Calu3 (cell line): ENCODE measurements at regions not wholly inside any gene's neighbourhood (a gene's known extent, or its start where the extent isn't known, plus 50 kb on each side); places are given as distances from the start of the nearest gene placed in this dataset.

Source experiments
- BruUV-seq: library from RNA; stranded (reverse); fragments of 400-500 nt; replicated peaks from 2 replicates; lab custom pipeline; 2021; lab: Mats Ljungman, UMichigan
- CTCF ChIA-PET: fragments of 300-600 bp; sonication (Branson Sonifier 250); formaldehyde crosslinking; loops from one replicate; lab custom pipeline; 2022; ENCODE audit warnings: antibody characterized with exemption; lab: Charles Lee
- DNase-seq: peaks from one replicate; pipeline ENCODE4 v3.0.0; 2022
- H3K27ac Mint-ChIP-seq: one replicate; pipeline ENCODE4 v1.8.0; 2022; ENCODE audit warnings: mixed read lengths; ENCODE audit not compliant: unreplicated experiment
- H3K27me3 Mint-ChIP-seq: one replicate; pipeline ENCODE4 v1.8.0; 2022; ENCODE audit warnings: mixed read lengths; ENCODE audit not compliant: unreplicated experiment
- H3K36me3 Mint-ChIP-seq: one replicate; pipeline ENCODE4 v1.8.0; 2022; ENCODE audit warnings: mild to moderate bottlenecking, moderate library complexity, mixed read lengths; ENCODE audit not compliant: insufficient read depth, unreplicated experiment
- H3K4me1 Mint-ChIP-seq: one replicate; pipeline ENCODE4 v1.8.0; 2022; ENCODE audit warnings: mild to moderate bottlenecking, low read depth, mixed read lengths; ENCODE audit not compliant: unreplicated experiment
- H3K4me3 Mint-ChIP-seq: one replicate; pipeline ENCODE4 v1.8.0; 2022; ENCODE audit warnings: mild to moderate bottlenecking, low read depth, moderate library complexity, mixed read lengths; ENCODE audit not compliant: unreplicated experiment
- H3K9me3 Mint-ChIP-seq: one replicate; pipeline ENCODE4 v1.8.0; 2022; ENCODE audit warnings: low read depth, mixed read lengths; ENCODE audit not compliant: unreplicated experiment
- CTCF ChIP-seq: fragments of 200-600 bp; IDR thresholded peaks from one replicate; pipeline ENCODE4 v1.8.0; 2022; ENCODE audit warnings: antibody characterized with exemption; ENCODE audit not compliant: unreplicated experiment
- intact Hi-C: fragments of 100-400 bp; cut with micrococcal nuclease; formaldehyde crosslinking; loops from one replicate; pipeline ENCODE4 v1.10.0; 2022; ENCODE audit not compliant: unreplicated experiment

DNA sequence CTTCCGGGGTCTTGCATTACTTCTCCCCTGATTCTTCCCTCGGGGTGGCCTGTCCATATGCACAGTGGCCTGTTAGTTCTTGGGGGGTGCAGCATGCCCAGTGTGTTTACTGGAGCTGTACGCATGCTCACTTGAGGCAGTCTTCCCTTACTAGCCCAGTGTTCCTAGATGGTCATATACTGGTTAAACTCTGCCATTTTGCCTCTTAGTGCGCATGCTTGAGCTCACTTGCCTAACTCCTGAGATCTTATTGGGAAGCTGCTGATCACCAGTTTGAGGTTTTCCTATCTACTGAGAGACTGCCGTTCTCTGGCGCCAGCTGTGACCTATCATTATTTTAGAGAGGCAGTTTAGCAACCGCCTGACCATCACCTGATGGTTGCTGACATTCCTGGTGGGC is 571.2 kb downstream of the ADCYAP1 start:
- H3K4me1 Mint-ChIP-seq, result no peaks in the 10 kb centered on the region
- H3K9me3 Mint-ChIP-seq, result peaks cover 2% of the 10 kb centered on the region
- no peak for TF ChIP-seq CTCF
- no peaks in the 10 kb centered on the region for H3K36me3 Mint-ChIP-seq
- no peak overlapping the region for H3K27ac Mint-ChIP-seq
- no peak for DNase-seq
- H3K27me3 Mint-ChIP-seq, result no peaks in the 10 kb centered on the region
- intact Hi-C loops, result no loop called here
- H3K4me3 Mint-ChIP-seq, result no peak overlapping the region
- CTCF ChIA-PET, result no interaction called here
- BruUV-seq, result no TSS peak

DNA sequence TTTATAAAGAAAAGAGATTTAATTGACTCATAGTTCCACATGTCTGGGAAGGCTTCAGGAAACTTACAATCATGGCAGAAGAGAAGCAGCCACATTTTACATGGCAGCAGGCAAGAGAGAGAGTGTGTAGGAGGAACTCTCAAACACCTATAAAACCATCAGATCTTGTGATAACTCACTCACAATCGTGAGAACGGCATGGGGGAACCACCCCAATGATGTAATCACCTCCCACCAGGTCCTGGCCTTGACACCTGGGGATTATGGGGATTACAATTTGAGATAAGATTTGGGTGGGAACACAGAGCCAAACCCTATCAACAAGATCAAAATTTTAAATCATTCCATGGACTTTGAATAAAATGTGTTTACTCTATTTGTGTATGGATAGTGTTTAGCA is 575.6 kb downstream of the ADCYAP1 start:
- intact Hi-C loops, result no loop called here
- CTCF ChIA-PET, result no interaction called here
- no peak overlapping the region for H3K4me3 Mint-ChIP-seq
- H3K9me3 Mint-ChIP-seq, result peaks cover 2% of the 10 kb centered on the region
- H3K27me3 Mint-ChIP-seq, result no peaks in the 10 kb centered on the region
- TF ChIP-seq CTCF, result no peak
- no peaks in the 10 kb centered on the region for H3K36me3 Mint-ChIP-seq
- DNase-seq, result no peak
- no peaks in the 10 kb centered on the region for H3K4me1 Mint-ChIP-seq
- no TSS peak for BruUV-seq
- no peak overlapping the region for H3K27ac Mint-ChIP-seq

DNA sequence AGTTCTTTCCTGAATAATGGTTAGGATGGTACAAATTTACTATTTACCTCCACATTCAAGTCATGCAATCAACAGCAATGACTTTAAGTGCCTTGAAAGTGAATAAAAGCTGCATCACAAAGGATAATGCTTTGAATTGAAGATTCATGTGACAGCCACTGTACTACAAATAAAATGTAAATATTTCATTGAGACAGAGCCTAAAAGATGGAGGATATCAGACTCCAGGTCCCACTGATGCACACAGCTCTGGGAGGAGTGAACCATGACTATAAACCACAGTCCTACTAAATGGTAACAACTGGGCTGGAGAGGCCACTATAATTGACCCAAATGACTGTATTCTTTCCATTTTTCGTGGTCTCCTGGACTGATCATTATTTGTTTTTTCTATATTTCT is 576.9 kb downstream of the ADCYAP1 start:
- H3K9me3 Mint-ChIP-seq, result peaks cover 3% of the 10 kb centered on the region
- CTCF ChIA-PET, result no interaction called here
- DNase-seq, result no peak
- no peak for TF ChIP-seq CTCF
- no peak overlapping the region for H3K27ac Mint-ChIP-seq
- H3K27me3 Mint-ChIP-seq, result no peaks in the 10 kb centered on the region
- no peaks in the 10 kb centered on the region for H3K36me3 Mint-ChIP-seq
- intact Hi-C loops, result no loop called here
- H3K4me3 Mint-ChIP-seq, result no peak overlapping the region
- BruUV-seq, result no TSS peak
- no peaks in the 10 kb centered on the region for H3K4me1 Mint-ChIP-seq

GRCh38 chr18:1483385-1483784 is 578.7 kb downstream of the ADCYAP1 start:
- TF ChIP-seq CTCF, result no peak
- no peaks in the 10 kb centered on the region for H3K27me3 Mint-ChIP-seq
- no peaks in the 10 kb centered on the region for H3K36me3 Mint-ChIP-seq
- intact Hi-C loops, result no loop called here
- no peaks in the 10 kb centered on the region for H3K4me1 Mint-ChIP-seq
- no TSS peak for BruUV-seq
- H3K27ac Mint-ChIP-seq, result no peak overlapping the region
- CTCF ChIA-PET, result no interaction called here
- no peak for DNase-seq
- H3K4me3 Mint-ChIP-seq, result no peak overlapping the region
- peaks cover 3% of the 10 kb centered on the region for H3K9me3 Mint-ChIP-seq
